MCF 10A (cell line): ENCODE measurements at regions not wholly inside any gene's neighbourhood (a gene's known extent, or its start where the extent isn't known, plus 50 kb on each side); places are given as distances from the start of the nearest gene placed in this dataset.

Experiments used
- BruUV-seq: library from RNA; stranded (reverse); fragments of 400-500 nt; replicated peaks from 2 replicates; lab custom pipeline; 2021; lab: Mats Ljungman, UMichigan
- CTCF ChIA-PET: fragments of 300-600 bp; sonication (Branson Sonifier 250); formaldehyde crosslinking; extraction: SDS; loops from one replicate; lab custom pipeline; 2021; ENCODE audit warnings: antibody characterized with exemption, inconsistent platforms; lab: Yijun Ruan, JAX
- POLR2A ChIA-PET: fragments of 300-600, 350-650 bp; sonication (Branson Sonifier 250); formaldehyde crosslinking; extraction: SDS; loops from one replicate; lab custom pipeline; 2020; ENCODE audit warnings: antibody characterized with exemption, inconsistent platforms; lab: Yijun Ruan, JAX
- DNase-seq: peaks from one replicate; pipeline ENCODE4 v3.0.0-alpha.2; 2018; ENCODE audit not compliant: unreplicated experiment
- H3K27ac Mint-ChIP-seq: one replicate; pipeline ENCODE4 v1.8.0; 2022; ENCODE audit warnings: mild to moderate bottlenecking, low read depth, mixed read lengths; ENCODE audit not compliant: unreplicated experiment
- H3K27me3 Mint-ChIP-seq: one replicate; pipeline ENCODE4 v1.8.0; 2022; ENCODE audit warnings: mixed read lengths; ENCODE audit not compliant: insufficient read depth, unreplicated experiment
- H3K36me3 Mint-ChIP-seq: one replicate; pipeline ENCODE4 v1.8.0; 2022; ENCODE audit warnings: mild to moderate bottlenecking, moderate library complexity, mixed read lengths; ENCODE audit not compliant: insufficient read depth, unreplicated experiment
- H3K4me1 Mint-ChIP-seq: one replicate; pipeline ENCODE4 v1.8.0; 2022; ENCODE audit warnings: mixed read lengths; ENCODE audit not compliant: insufficient read depth, unreplicated experiment
- H3K4me3 Mint-ChIP-seq: one replicate; pipeline ENCODE4 v1.8.0; 2022; ENCODE audit warnings: mild to moderate bottlenecking, moderate library complexity, mixed read lengths; ENCODE audit not compliant: unreplicated experiment
- H3K9me3 Mint-ChIP-seq: one replicate; pipeline ENCODE4 v1.8.0; 2022; ENCODE audit warnings: mixed read lengths; ENCODE audit not compliant: unreplicated experiment
- CTCF ChIP-seq: fragments of 200-600 bp; IDR thresholded peaks from one replicate; pipeline ENCODE4 v1.8.0; 2022; ENCODE audit warnings: antibody characterized with exemption, mild to moderate bottlenecking; ENCODE audit not compliant: unreplicated experiment
- intact Hi-C: fragments of 100-400 bp; cut with micrococcal nuclease; formaldehyde crosslinking; loops from 2 replicates; pipeline ENCODE4 v1.14.1; 2022

DNA sequence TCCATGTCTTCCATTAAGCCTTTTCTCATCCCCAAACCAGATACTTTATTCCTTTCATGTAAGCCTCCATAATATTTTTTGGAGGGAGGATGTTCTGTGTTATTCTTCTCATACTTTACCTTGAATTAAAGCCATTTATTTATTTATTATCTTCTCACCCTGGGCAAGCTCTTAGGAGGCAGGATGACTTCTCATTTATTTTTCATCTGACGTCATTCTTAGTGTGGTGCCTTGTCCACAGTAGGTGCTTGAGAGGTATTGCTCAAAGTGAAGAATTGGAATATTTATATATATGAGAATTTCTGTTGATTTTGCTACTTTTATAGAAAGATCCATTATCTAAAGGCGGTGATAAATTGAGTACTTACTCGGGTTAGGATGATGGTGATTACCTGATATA is 458.3 kb upstream of the ACTBL2 start:
- no TSS peak for BruUV-seq
- Mint-ChIP-seq H3K4me3 (no peak overlapping the region), H3K27ac (no peak overlapping the region), H3K4me1 (no peaks in the 10 kb centered on the region), H3K27me3 (no peaks in the 10 kb centered on the region), H3K36me3 (no peaks in the 10 kb centered on the region), H3K9me3 (peaks cover 7% of the 10 kb centered on the region)
- TF ChIP-seq CTCF, result no peak
- no peak for DNase-seq
- ChIA-PET POLR2A (interaction anchor here (0.7 to 2.1 kb wide), 2 partner anchors 8 to 16 kb away, joined by 3 to 4 read pairs; no protein-coding TSS in a partner anchor), CTCF (no interaction called here)
- intact Hi-C loops, result no loop called here

DNA sequence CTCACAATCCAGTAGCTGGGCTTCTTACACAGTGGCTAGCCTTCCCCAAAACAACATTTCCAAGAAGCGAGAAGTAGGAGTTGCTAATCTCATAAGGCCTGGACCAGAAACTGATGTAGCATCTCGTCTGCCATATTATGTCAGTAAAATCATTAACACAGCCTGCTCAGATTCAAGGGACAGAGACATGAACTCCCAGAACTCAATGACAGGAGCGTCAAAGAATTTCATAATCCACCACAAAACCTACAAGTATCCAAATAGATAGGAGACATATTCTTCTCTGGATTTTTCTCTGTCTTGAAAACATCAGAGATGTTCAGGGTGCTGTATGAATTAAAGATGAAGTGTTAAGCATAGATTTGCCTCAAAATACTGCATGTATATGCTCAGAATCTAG is 457.6 kb upstream of the ACTBL2 start:
- Mint-ChIP-seq H3K4me3 (no peak overlapping the region), H3K4me1 (no peaks in the 10 kb centered on the region), H3K27me3 (no peaks in the 10 kb centered on the region), H3K36me3 (no peaks in the 10 kb centered on the region), H3K27ac (no peak overlapping the region), H3K9me3 (peaks cover 7% of the 10 kb centered on the region)
- no TSS peak for BruUV-seq
- DNase-seq, result no peak
- CTCF ChIA-PET, result no interaction called here
- intact Hi-C loops, result no loop called here
- no peak for TF ChIP-seq CTCF
- POLR2A ChIA-PET, result interaction anchor here (0.7 to 2.1 kb wide), 2 partner anchors 8 to 17 kb away, joined by 3 to 4 read pairs; no protein-coding TSS in a partner anchor

- no peak for DNase-seq
- BruUV-seq, result no TSS peak
- intact Hi-C loops, result no loop called here
- no peak for TF ChIP-seq CTCF
- ChIA-PET POLR2A (no interaction called here), CTCF (interaction anchor here (0.7 to 1.0 kb wide), 2 partner anchors 13 to 519 kb away, joined by 3 read pairs; no protein-coding TSS in a partner anchor)
- Mint-ChIP-seq H3K27me3 (no peaks in the 10 kb centered on the region), H3K27ac (no peak overlapping the region), H3K4me3 (no peak overlapping the region), H3K36me3 (no peaks in the 10 kb centered on the region), H3K9me3 (peaks cover 7% of the 10 kb centered on the region), H3K4me1 (no peaks in the 10 kb centered on the region)
Observed at GRCh38 chr5:57939771-57940170, 457.2 kb upstream of the ACTBL2 start.

GRCh38 chr5:57939335-57939734 is 456.7 kb upstream of the ACTBL2 start:
- CTCF ChIA-PET, result interaction anchor here (0.7 to 1.0 kb wide), 2 partner anchors 13 to 519 kb away, joined by 3 read pairs; no protein-coding TSS in a partner anchor
- Mint-ChIP-seq H3K36me3 (no peaks in the 10 kb centered on the region), H3K9me3 (peaks cover 7% of the 10 kb centered on the region), H3K4me1 (no peaks in the 10 kb centered on the region), H3K27ac (no peak overlapping the region), H3K4me3 (no peak overlapping the region), H3K27me3 (no peaks in the 10 kb centered on the region)
- no peak for TF ChIP-seq CTCF
- no TSS peak for BruUV-seq
- intact Hi-C loops, result no loop called here
- POLR2A ChIA-PET, result no interaction called here
- DNase-seq, result no peak
